ENCODE measurements at regions not wholly inside any gene's neighbourhood (a gene's known extent, or its start where the extent isn't known, plus 50 kb on each side); places are given as distances from the start of the nearest gene placed in this dataset.

GRCh38 chr4:108377021-108377420 lies 208.3 kb upstream of the LEF1 start:
- FAIRE-seq (no peak), DNase-seq (ENCODE audit: extremely low spot score, insufficient read length, low read depth) (no peak)

- DNase-seq (ENCODE audit: extremely low spot score, insufficient read length, low read depth): no peak
- FAIRE-seq: no peak
These were observed 206.7 kb upstream of the LEF1 start for GRCh38 chr4:108375434-108375833.

GRCh38 chr4:108372681-108373080 lies 203.9 kb upstream of the LEF1 start:
- no peak for DNase-seq (ENCODE audit: extremely low spot score, insufficient read length, low read depth)
- FAIRE-seq: no peak

- DNase-seq (ENCODE audit: extremely low spot score, insufficient read length, low read depth): no peak
- FAIRE-seq: no peak
These were observed 202.6 kb upstream of the LEF1 start for GRCh38 chr4:108371282-108371681.

GRCh38 chr4:108370291-108371141 lies 201.8 kb upstream of the LEF1 start:
- no peak for FAIRE-seq
- no peak for DNase-seq (ENCODE audit: extremely low spot score, insufficient read length, low read depth)

GRCh38 chr4:108369035-108369655 lies 200.4 kb upstream of the LEF1 start:
- FAIRE-seq (no peak), DNase-seq (ENCODE audit: extremely low spot score, insufficient read length, low read depth) (no peak)

GRCh38 chr4:108367751-108368150 lies 199.0 kb upstream of the LEF1 start:
- no peak for FAIRE-seq
- DNase-seq (ENCODE audit: extremely low spot score, insufficient read length, low read depth): no peak

GRCh38 chr4:108366716-108367115 lies 198.0 kb upstream of the LEF1 start:
- DNase-seq (ENCODE audit: extremely low spot score, insufficient read length, low read depth) (no peak), FAIRE-seq (no peak)

- FAIRE-seq: no peak
- DNase-seq (ENCODE audit: extremely low spot score, insufficient read length, low read depth): no peak
These were observed 196.8 kb upstream of the LEF1 start for GRCh38 chr4:108365551-108365950.

- no peak for FAIRE-seq
- DNase-seq (ENCODE audit: extremely low spot score, insufficient read length, low read depth): no peak
These were observed 193.2 kb upstream of the LEF1 start for GRCh38 chr4:108361886-108362285.

- no peak for FAIRE-seq
- no peak for DNase-seq (ENCODE audit: extremely low spot score, insufficient read length, low read depth)
These were observed 192.7 kb upstream of the LEF1 start for GRCh38 chr4:108361446-108361820.

GRCh38 chr4:108360754-108361445 lies 192.2 kb upstream of the LEF1 start:
- FAIRE-seq (no peak), DNase-seq (ENCODE audit: extremely low spot score, insufficient read length, low read depth) (no peak)

GRCh38 chr4:108359986-108360681 lies 191.4 kb upstream of the LEF1 start:
- no peak for DNase-seq (ENCODE audit: extremely low spot score, insufficient read length, low read depth)

GRCh38 chr4:108359130-108359985 lies 190.6 kb upstream of the LEF1 start:
- DNase-seq (ENCODE audit: extremely low spot score, insufficient read length, low read depth) (no peak), FAIRE-seq (no peak)

More at GRCh38 chr4:108359986-108360681, 191.4 kb upstream of the LEF1 start:
- no peak for FAIRE-seq

- DNase-seq (ENCODE audit: extremely low spot score, insufficient read length, low read depth) (no peak), FAIRE-seq (no peak)
These were observed 187.3 kb upstream of the LEF1 start for GRCh38 chr4:108355902-108356535.

- no peak for FAIRE-seq
- no peak for DNase-seq (ENCODE audit: extremely low spot score, insufficient read length, low read depth)
These were observed 186.6 kb upstream of the LEF1 start for GRCh38 chr4:108355186-108355901.

- no peak for FAIRE-seq
- DNase-seq (ENCODE audit: extremely low spot score, insufficient read length, low read depth): no peak
These were observed 184.1 kb upstream of the LEF1 start for GRCh38 chr4:108352664-108353308.

GRCh38 chr4:108351791-108352190 lies 183.1 kb upstream of the LEF1 start:
- no peak for FAIRE-seq

More at GRCh38 chr4:108351791-108352190, 183.1 kb upstream of the LEF1 start:
- DNase-seq (ENCODE audit: extremely low spot score, insufficient read length, low read depth): no peak

Data from GM18507 (cell line).